Retinal pigment epithelial cell (primary cell): ENCODE measurements at regions not wholly inside any gene's neighbourhood (a gene's known extent, or its start where the extent isn't known, plus 50 kb on each side); places are given as distances from the start of the nearest gene placed in this dataset.

Source experiments
- DNase-seq: peaks from one replicate; pipeline ENCODE4 v3.0.0-alpha.2; 2010; ENCODE audit warnings: low read depth
- H3K4me3 ChIP-seq: 2 replicates; pipeline ENCODE4 v1.5.1; 2011; ENCODE audit warnings: mild to moderate bottlenecking, low read length, control low read depth, moderate library complexity
- TF ChIP-seq, protein P1 (sequence below): conservative IDR thresholded peaks from 2 replicates; pipeline ENCODE4 v1.5.1; 2011; ENCODE audit warnings: low read depth, low read length, control low read depth, inconsistent platforms

DNA sequence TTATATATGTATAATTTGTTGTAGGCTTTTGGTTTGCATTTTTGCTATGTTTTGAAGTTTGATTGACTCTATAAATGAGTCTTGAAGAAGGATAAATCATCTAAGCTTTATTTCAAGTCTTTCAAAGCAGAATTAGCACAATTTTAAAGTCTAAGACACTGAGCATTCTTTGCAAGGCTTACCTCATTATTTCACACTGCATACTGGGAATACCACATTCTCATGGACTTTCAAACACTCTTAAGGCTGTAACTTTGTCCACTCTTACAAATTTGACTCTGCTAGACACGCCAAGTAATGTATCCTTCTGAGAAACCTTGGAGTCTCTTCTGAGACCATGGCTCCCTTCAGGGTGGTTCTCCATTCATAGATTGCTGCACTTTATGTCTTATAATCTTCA, 281.3 kb upstream of the COL8A1 start:
- H3K4me3 ChIP-seq, result no peak overlapping the region
- DNase-seq, result no peak
- TF ChIP-seq, protein P1, sequence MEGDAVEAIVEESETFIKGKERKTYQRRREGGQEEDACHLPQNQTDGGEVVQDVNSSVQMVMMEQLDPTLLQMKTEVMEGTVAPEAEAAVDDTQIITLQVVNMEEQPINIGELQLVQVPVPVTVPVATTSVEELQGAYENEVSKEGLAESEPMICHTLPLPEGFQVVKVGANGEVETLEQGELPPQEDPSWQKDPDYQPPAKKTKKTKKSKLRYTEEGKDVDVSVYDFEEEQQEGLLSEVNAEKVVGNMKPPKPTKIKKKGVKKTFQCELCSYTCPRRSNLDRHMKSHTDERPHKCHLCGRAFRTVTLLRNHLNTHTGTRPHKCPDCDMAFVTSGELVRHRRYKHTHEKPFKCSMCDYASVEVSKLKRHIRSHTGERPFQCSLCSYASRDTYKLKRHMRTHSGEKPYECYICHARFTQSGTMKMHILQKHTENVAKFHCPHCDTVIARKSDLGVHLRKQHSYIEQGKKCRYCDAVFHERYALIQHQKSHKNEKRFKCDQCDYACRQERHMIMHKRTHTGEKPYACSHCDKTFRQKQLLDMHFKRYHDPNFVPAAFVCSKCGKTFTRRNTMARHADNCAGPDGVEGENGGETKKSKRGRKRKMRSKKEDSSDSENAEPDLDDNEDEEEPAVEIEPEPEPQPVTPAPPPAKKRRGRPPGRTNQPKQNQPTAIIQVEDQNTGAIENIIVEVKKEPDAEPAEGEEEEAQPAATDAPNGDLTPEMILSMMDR, result no peak

DNA sequence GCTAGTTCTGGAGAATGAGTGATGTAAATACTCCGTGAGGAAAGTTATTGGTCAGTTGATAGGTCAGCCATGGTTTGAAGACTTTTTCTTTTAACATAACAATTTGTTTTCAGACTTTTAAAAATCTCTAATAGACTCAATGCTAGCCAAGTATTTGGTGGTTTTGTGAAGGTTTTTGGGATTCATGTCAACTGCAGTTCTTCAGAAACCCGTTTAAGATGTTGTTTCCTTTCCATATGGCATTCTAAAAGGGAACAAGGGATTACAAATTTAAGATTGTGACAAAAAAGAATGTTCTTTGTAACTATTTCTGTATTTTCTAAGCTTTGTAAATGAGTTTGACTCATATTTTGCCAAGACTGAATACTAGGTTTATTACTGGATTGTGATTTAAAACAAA, 281.7 kb upstream of the COL8A1 start:
- TF ChIP-seq, protein P1, result no peak
- no peak overlapping the region for H3K4me3 ChIP-seq
- no peak for DNase-seq

DNA sequence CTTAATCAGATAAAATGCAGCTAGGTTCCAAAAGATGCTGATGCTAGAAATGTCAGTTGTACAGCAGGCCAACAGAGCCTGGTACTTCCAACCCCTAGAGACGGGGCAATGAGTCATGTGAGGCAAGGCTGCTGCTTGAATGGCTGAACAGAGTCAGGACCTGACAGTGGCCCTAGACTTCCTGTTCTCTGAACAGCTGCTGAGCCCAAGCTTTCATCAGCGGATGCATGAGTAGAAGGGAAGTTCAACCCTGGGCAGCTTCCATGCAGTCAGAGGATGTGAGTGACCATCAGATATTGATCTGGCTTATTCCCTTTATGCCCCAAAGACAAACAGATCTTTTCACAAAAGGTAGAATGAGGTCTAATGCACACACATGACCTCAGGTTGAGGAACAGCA, 282.9 kb upstream of the COL8A1 start:
- no peak for DNase-seq
- TF ChIP-seq, protein P1, result no peak
- no peak overlapping the region for H3K4me3 ChIP-seq

DNA sequence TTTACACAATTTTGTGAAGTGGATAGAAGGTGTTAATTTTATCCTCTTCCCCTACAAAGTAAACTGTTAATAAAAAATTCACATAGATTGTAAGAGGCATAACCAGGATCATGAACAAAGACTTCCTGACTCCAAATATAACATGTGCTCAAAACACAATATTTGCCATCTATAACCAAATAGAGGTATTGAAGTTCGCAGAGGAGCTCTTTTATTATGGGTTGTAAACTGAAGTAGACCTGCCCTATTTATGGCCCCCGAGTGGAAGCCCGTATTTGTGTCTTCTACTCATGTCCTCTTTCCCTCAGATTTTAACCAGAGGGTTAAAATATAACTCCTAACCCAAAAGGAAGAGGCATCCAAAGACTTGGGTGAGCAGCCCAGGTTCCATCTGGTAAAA, 285.6 kb upstream of the COL8A1 start:
- H3K4me3 ChIP-seq, result no peak overlapping the region
- TF ChIP-seq, protein P1, result no peak
- no peak for DNase-seq

DNA sequence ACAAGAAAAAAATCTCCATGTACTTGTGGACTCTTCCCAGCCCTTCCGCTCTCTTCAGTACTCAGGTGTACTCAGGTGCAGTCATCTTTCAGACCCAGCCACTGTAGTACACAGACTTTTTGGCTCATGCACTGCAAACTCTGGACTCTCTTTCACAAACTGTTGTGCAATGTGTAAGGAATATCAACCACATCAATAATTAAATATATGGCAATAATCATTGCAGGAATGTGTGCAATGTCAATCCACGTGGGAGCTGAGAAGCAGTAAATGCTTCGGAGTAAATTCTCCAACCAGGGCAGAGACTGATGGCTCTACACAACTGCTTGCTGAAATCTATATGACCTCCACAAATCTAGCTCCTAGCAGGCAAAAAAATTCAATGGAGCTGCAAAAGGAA, 287.3 kb upstream of the COL8A1 start:
- TF ChIP-seq, protein P1, result no peak
- peak; percentile 57 for DNase-seq
- no peak overlapping the region for H3K4me3 ChIP-seq

DNA sequence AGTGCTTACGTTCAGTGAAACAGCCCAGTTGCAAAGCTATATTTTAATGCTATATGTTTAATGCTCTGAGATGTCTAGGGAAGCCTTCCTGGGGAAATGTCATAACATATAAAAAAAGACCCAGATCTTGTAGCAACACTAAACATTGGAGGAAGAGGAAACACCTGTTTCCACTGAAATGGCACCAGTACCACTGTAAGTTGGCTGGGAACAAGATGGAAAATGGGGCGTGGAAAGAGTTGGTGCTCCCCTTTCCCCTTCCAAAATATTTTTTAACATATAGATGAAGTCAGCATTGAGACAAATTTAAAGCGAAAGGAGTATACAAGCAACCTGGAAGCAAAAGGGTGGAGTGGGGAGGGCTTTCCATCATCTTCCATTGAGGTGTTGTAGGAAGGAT, 289.9 kb upstream of the COL8A1 start:
- TF ChIP-seq, protein P1, result no peak
- no peak for DNase-seq
- no peak overlapping the region for H3K4me3 ChIP-seq

DNA sequence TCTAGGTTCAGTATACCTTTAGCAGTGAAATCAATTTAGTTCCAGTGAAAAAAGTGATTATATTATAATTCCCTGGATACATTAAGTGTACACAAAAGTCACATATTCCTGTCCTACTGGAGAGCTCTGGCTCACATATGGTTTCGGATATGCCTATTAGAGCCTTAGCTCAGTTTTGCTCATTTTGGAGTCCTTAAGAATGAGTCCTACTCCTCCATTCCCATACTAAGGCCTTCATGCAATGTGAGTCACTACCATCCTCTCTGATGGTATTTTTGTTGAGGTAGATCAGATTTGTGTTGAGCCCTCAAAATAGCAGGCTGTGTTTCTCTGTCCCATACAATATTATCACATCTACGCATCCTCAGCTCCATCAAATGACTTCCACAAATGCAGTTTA, 294.2 kb upstream of the COL8A1 start:
- no peak overlapping the region for H3K4me3 ChIP-seq
- DNase-seq, result no peak
- TF ChIP-seq, protein P1, result no peak
